Neutrophil (primary cell): ENCODE measurements at regions not wholly inside any gene's neighbourhood (a gene's known extent, or its start where the extent isn't known, plus 50 kb on each side); places are given as distances from the start of the nearest gene placed in this dataset.

ENCODE experiments used
- H3K27ac ChIP-seq: fragments of 200-600 bp; sonication (generic); 2 replicates; pipeline ENCODE4 v1.5.1; 2016; ENCODE audit warnings: mild to moderate bottlenecking, moderate library complexity
- H3K27me3 ChIP-seq: fragments of 200-600 bp; sonication (generic); 2 replicates; pipeline ENCODE4 v1.6.0; 2016; ENCODE audit warnings: mild to moderate bottlenecking
- H3K36me3 ChIP-seq: fragments of 200-600 bp; sonication (generic); 2 replicates; pipeline ENCODE4 v1.5.1; 2017
- H3K4me1 ChIP-seq, 2 experiments: fragments of 200-600 bp in 1 of 2; sonication (generic) in 1 of 2; 1 replicate in 1 of 2; 2 replicates in 1 of 2; pipeline versions ENCODE4 v1.5.1 to v1.6.1; 2013 to 2016; ENCODE audit warnings: low read depth in 1 of 2, low read length in 1 of 2, mild to moderate bottlenecking in 1 of 2, moderate library complexity in 1 of 2; ENCODE audit not compliant: control insufficient read depth in 1 of 2, insufficient read depth in 1 of 2
- H3K4me3 ChIP-seq, 2 experiments: fragments of 200-600 bp in 1 of 2; sonication (generic) in 1 of 2; 1 replicate in 1 of 2; 2 replicates in 1 of 2; pipeline ENCODE4 v1.5.1; 2013 to 2016; ENCODE audit warnings: low read depth in 1 of 2, low read length in 1 of 2, mild to moderate bottlenecking in 1 of 2, moderate library complexity in 1 of 2
- H3K9me3 ChIP-seq: fragments of 200-600 bp; sonication (generic); 2 replicates; pipeline ENCODE4 v1.5.1; 2016
- CTCF ChIP-seq: fragments of 200-600 bp; sonication (generic); IDR thresholded peaks from 2 replicates; pipeline ENCODE4 v1.5.1; 2016; ENCODE audit warnings: antibody characterized with exemption

DNA sequence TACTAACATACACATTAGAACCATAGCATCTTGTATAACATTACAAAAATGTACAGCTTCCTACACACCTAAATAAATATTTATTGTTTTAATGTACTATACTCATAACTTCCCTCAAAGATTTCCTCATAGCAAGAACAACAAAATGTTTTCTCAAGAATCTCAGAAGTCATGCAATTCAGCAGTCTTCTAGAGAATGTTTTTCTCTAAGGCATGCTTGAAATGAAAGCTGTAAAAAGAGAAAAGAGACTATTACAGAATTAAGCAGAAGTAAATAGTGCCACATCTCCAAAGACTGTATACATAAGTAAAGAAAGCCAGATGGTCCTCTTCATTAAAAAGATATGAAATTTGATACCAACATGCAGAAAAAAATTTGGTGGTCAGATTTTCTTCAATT, 672.2 kb downstream of the EPM2A start:
- no peak overlapping the region for H3K27ac ChIP-seq
- no peak for TF ChIP-seq CTCF
- H3K9me3 ChIP-seq: no peaks in the 10 kb centered on the region
- no peaks in the 10 kb centered on the region for H3K4me1 ChIP-seq
- no peaks in the 10 kb centered on the region for H3K36me3 ChIP-seq
- no peak overlapping the region for H3K4me3 ChIP-seq
- H3K27me3 ChIP-seq: no peaks in the 10 kb centered on the region

- Histone ChIP-seq H3K27me3 (no peaks in the 10 kb centered on the region), H3K27ac (no peak overlapping the region), H3K4me3 (no peak overlapping the region), H3K4me1 (no peaks in the 10 kb centered on the region), H3K36me3 (no peaks in the 10 kb centered on the region), H3K9me3 (no peaks in the 10 kb centered on the region)
- no peak for TF ChIP-seq CTCF
Observed at GRCh38 chr6:145067430-145067829, 667.9 kb downstream of the EPM2A start.

DNA sequence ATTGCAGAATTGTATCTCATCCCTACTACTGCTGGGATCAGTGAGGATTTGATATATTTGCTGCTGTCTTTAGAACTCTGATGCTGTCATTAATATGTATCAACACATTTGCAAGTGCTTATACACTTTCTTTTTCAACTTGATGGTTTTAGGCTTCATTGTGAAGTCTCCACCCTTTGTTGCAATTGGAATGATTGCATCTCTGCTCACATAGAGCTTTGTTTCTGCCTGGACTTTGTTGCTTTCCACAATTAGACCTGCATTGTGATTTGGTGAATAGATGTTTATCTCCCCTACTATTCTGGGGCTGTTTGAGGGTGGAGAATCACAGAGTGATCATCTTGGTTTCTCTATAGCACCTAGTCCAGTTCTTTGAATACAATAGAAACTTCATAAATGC, 666.7 kb downstream of the EPM2A start:
- H3K4me1 ChIP-seq: no peaks in the 10 kb centered on the region
- H3K9me3 ChIP-seq: no peaks in the 10 kb centered on the region
- TF ChIP-seq CTCF: no peak
- H3K27me3 ChIP-seq: no peaks in the 10 kb centered on the region
- H3K4me3 ChIP-seq: no peak overlapping the region
- no peaks in the 10 kb centered on the region for H3K36me3 ChIP-seq
- H3K27ac ChIP-seq: no peak overlapping the region

DNA sequence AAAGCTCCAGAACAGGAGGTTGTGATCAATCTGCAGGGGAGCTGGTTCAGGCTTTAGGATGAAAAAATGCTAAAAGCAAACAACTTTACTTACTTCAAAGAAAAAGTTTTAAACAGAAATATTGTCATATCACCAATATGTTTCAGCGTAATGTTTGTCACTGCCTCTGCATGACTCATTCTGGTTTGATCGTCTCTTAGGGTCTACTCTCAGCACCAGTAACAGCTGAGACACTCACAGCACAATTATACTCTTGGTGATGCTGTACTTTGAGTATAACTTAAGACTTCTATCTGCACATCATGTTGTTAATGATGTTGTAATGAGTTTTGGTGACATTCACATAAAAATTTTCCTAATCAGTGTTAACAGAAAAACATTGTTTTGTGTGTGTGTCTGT, 665.4 kb downstream of the EPM2A start:
- H3K27ac ChIP-seq: no peak overlapping the region
- H3K4me3 ChIP-seq: no peak overlapping the region
- no peaks in the 10 kb centered on the region for H3K27me3 ChIP-seq
- no peaks in the 10 kb centered on the region for H3K4me1 ChIP-seq
- TF ChIP-seq CTCF: no peak
- H3K9me3 ChIP-seq: no peaks in the 10 kb centered on the region
- H3K36me3 ChIP-seq: no peaks in the 10 kb centered on the region

DNA sequence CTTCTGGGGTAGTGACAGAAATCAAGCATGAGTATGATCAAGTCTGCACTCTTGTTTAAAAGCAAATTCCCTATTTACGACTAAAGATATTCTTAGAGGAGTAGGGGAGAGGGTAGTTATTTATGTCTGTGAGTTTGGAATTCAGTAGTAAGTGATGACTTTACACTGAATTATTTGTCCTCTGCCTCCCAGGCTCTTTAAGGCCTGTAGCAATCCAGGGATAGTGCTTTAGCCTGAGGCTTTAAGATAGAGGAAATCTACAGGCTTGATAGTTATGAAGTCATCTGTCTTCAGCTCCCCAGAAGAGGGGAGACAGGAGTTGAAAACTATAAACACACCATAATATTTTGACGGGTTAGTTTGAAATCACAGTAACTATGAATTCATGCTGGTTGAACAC, 664.5 kb downstream of the EPM2A start:
- no peaks in the 10 kb centered on the region for H3K27me3 ChIP-seq
- H3K27ac ChIP-seq: no peak overlapping the region
- TF ChIP-seq CTCF: no peak
- H3K4me1 ChIP-seq: no peaks in the 10 kb centered on the region
- H3K9me3 ChIP-seq: no peaks in the 10 kb centered on the region
- H3K4me3 ChIP-seq: no peak overlapping the region
- H3K36me3 ChIP-seq: no peaks in the 10 kb centered on the region

DNA sequence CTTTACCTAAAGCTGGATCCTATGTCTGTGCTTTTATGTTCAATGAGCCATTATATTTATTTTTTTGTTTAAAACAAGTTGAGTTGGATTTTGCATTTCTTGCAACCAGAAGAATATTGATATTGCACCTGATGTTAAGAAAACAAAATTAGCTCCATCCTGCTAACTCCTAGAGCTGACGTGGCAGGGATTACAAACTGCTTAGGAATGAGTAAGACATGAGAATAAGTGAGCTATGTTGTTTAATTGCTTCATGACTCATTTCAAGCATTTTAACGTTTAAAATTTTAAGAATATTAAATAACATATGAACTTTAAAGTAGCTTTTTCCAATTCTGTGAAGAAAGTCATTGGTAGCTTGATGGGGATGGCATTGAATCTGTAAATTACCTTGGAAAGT, 663.5 kb downstream of the EPM2A start:
- Histone ChIP-seq H3K4me3 (no peak overlapping the region), H3K27me3 (no peaks in the 10 kb centered on the region), H3K36me3 (no peaks in the 10 kb centered on the region), H3K9me3 (no peaks in the 10 kb centered on the region), H3K4me1 (no peaks in the 10 kb centered on the region), H3K27ac (no peak overlapping the region)
- no peak for TF ChIP-seq CTCF
